D721Med (cell line): ENCODE measurements at regions not wholly inside any gene's neighbourhood (a gene's known extent, or its start where the extent isn't known, plus 50 kb on each side); places are given as distances from the start of the nearest gene placed in this dataset.

Experiments
- DNase-seq: peaks from one replicate; pipeline ENCODE4 v3.0.0; 2011; ENCODE audit warnings: low spot score; ENCODE audit not compliant: insufficient read length
- FAIRE-seq: peaks from 2 replicates; lab custom pipeline; 2011; peaks lifted over from hg19 to GRCh38; lab: Jason Lieb, UNC
- TF ChIP-seq, protein P1 (sequence below): IDR thresholded peaks from 2 replicates; pipeline ENCODE4 v1.5.1; 2012; ENCODE audit warnings: mild to moderate bottlenecking, control low read depth; ENCODE audit not compliant: insufficient read depth; ENCODE audit errors: missing control alignments

DNA sequence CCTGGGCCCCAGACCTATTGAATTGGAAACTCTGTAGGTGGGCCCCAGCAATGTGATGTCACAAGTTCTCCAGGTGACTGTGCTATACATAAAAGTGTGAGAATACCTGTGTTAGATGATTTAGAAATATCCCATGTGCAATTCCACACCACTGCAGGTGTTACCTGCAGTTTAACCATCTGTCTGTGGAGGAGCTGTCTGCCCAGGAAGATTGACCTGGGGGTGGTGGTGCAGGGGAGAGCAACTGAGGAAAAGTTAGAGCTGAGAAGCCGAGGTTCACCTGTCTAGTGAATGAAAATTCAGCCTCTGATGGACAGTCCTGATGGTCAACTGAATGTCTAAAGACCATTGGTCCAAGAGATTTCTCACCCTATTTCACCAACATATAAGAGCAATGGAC is 132.2 kb upstream of the SLC24A5 start:
- DNase-seq = no peak
- TF ChIP-seq, protein P1, sequence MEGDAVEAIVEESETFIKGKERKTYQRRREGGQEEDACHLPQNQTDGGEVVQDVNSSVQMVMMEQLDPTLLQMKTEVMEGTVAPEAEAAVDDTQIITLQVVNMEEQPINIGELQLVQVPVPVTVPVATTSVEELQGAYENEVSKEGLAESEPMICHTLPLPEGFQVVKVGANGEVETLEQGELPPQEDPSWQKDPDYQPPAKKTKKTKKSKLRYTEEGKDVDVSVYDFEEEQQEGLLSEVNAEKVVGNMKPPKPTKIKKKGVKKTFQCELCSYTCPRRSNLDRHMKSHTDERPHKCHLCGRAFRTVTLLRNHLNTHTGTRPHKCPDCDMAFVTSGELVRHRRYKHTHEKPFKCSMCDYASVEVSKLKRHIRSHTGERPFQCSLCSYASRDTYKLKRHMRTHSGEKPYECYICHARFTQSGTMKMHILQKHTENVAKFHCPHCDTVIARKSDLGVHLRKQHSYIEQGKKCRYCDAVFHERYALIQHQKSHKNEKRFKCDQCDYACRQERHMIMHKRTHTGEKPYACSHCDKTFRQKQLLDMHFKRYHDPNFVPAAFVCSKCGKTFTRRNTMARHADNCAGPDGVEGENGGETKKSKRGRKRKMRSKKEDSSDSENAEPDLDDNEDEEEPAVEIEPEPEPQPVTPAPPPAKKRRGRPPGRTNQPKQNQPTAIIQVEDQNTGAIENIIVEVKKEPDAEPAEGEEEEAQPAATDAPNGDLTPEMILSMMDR = peak; percentile 9
- FAIRE-seq = no peak

- FAIRE-seq = no peak
- no peak for DNase-seq
- TF ChIP-seq, protein P1 = no peak
Measured at GRCh38 chr15:47990821-47991220, 130.0 kb upstream of the SLC24A5 start.

DNA sequence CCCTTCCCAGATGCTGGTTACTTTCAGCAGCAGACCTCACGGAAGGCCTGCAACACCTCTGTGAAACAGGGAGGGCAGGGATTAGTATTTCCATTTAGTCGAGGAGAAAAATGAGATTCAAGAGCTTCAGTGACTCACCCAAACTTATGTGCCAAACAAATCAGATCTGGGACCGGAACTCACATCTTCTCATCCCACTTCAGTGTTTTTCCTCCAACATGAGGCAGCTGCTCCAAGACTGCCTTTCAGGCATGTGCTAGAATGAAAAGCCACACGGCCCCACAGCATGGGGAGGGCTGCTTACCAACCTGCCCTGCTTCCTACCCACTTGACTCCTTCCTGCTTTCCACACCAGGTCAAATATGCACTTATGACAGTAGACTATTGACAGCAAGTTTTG is 129.4 kb upstream of the SLC24A5 start:
- TF ChIP-seq, protein P1 = no peak
- no peak for FAIRE-seq
- DNase-seq = no peak

GRCh38 chr15:47993051-47993450 is 127.7 kb upstream of the SLC24A5 start:
- TF ChIP-seq, protein P1 = no peak
- no peak for DNase-seq
- FAIRE-seq = no peak

DNA sequence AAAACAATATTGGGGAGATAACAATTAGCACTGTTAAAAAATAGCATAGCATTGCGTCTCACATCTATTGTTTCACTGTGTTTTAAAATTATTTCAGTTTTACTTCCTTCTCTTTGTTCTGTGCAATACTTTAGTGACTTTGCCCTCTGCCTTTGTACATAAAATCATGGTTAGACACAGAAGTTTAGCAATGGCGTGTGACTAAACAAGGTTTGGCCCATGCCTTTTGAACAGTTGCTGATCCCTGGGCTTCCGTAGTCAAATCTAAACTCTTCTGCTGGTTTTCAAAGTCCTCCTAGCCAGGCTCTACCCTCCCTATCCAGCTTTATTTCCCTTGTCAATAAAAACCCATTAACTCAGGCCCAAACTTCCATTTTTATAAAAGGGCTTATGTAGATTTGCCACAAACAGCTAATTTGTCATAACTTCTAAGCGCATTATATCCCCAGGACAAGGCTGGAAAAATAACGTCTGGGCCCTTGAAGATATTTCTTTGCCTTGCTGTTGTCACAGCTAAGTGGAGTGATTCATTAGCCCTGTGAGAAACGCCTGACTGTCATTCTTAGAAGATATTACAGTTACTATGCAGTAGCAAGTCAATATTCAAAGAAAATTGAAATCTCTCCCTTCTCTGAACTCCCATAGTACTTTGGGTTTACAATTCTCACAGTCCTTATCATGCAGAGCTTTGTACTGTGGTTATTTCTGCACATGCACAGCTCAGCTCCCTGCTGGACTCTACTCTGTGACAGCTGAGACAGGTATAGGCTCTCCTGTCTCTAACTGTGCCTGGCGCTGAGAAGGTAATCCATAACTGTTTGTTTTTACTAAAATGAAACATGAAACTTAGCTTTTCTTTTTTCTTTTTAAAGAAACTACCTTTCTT is 123.4 kb upstream of the SLC24A5 start:
- DNase-seq = no peak
- no peak for FAIRE-seq
- TF ChIP-seq, protein P1 = no peak

- DNase-seq = no peak
- TF ChIP-seq, protein P1 = no peak
- no peak for FAIRE-seq
Measured at GRCh38 chr15:47998619-47999019, 122.2 kb upstream of the SLC24A5 start.

DNA sequence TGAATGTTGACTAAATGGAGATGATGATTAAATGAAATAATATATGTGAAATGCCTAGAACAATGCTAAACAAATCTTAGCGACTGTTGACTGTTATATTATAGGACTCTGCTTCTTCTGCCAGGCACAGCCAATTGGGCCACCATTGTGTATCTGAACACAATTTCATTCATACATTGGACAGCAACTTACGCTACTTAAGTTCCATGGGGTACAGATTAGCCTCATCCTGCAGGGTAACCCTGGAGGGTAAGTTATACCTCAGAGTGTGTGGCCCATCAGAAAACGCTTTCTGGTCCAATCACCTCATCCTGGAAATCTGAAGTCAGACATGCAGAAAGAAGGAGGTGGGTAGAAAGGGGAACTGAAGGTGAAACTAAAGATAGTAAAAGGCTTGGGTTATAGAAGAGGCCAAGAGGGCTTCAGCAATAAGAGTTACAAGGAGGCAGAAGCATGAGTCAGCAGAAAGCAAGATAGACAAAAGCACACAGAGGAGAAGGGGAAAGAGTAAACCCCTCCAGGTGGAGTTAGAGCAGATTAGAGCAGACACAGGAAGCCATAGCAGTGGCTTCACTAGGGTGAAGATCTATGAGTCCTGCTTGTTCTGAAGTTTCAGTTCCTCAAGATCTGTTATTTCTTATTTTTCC is 119.3 kb upstream of the SLC24A5 start:
- TF ChIP-seq, protein P1 = no peak
- DNase-seq (no peak), FAIRE-seq (no peak)
